Peyer's patch (tissue), 4 donors: ENCODE measurements at regions not wholly inside any gene's neighbourhood (a gene's known extent, or its start where the extent isn't known, plus 50 kb on each side); places are given as distances from the start of the nearest gene placed in this dataset.

Source experiments
- POLR2A ChIP-seq, 2 donors: fragments of 450-650 bp; IDR thresholded peaks; one replicate each; pipeline ENCODE4 v1.5.1; 2017; ENCODE audit warnings: antibody characterized with exemption in 2 of 2, mild to moderate bottlenecking in 2 of 2, moderate library complexity in 2 of 2
- TF ChIP-seq, protein P1 (sequence below), 6 experiments: fragments of 450-650 bp in 4 of 6; fragments of 200-600 bp in 2 of 6; sonication (generic) in 1 of 6; IDR thresholded peaks; one replicate each; pipeline ENCODE4 v1.5.1; 2017 to 2019; ENCODE audit warnings: antibody characterized with exemption in 6 of 6, mild to moderate bottlenecking in 3 of 6, moderate library complexity in 1 of 6

DNA sequence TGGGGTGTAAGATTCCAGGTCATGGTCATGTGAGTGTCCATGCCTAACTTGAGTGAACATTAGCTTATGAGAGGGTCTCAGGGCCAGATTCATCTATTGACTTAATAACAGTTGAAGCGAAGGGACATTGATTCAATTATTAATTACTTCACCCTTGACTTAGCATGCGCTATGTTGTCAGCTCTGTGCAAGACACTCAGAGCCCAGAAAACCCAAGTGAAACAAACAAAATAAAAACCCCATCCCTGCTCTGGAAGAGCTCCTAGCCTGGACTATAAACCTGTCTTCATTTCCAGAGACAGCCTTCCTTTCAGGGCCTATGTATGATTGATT, 66.0 kb upstream of the TNS3 start:
- TF ChIP-seq, protein P1, sequence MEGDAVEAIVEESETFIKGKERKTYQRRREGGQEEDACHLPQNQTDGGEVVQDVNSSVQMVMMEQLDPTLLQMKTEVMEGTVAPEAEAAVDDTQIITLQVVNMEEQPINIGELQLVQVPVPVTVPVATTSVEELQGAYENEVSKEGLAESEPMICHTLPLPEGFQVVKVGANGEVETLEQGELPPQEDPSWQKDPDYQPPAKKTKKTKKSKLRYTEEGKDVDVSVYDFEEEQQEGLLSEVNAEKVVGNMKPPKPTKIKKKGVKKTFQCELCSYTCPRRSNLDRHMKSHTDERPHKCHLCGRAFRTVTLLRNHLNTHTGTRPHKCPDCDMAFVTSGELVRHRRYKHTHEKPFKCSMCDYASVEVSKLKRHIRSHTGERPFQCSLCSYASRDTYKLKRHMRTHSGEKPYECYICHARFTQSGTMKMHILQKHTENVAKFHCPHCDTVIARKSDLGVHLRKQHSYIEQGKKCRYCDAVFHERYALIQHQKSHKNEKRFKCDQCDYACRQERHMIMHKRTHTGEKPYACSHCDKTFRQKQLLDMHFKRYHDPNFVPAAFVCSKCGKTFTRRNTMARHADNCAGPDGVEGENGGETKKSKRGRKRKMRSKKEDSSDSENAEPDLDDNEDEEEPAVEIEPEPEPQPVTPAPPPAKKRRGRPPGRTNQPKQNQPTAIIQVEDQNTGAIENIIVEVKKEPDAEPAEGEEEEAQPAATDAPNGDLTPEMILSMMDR (IDR thresholded peaks at IDR 0.05), result no peak
- TF ChIP-seq POLR2A (IDR thresholded peaks at IDR 0.05), result no peak
